ENCODE measurements at regions not wholly inside any gene's neighbourhood (a gene's known extent, or its start where the extent isn't known, plus 50 kb on each side); places are given as distances from the start of the nearest gene placed in this dataset.

- H3K9me3 ChIP-seq, result no peaks in the 10 kb centered on the region
- H3K4me1 ChIP-seq (ENCODE audit: control insufficient read depth in 1 of 2, insufficient read depth in 2 of 2, low read depth in 1 of 2, low read length in 1 of 2), result peaks cover 0 to 11% of the 10 kb centered on the region in 2 experiments; a peak in 2 of 4 replicates
- ChIA-PET POLR2A (no interaction called here), CTCF (no interaction called here)
- H3K27ac ChIP-seq (ENCODE audit: low read depth in 2 of 2, low read length in 1 of 2), result peak overlapping the region; percentile 40 to 70; a peak in 3 of 4 replicates
- no peaks in the 10 kb centered on the region for H3K9me2 ChIP-seq
- H3F3A ChIP-seq (replicated peaks; ENCODE audit: insufficient read depth), result peaks cover 10% of the 10 kb centered on the region
- peaks cover 19% of the 10 kb centered on the region for H3K79me2 ChIP-seq (ENCODE audit: insufficient read depth)
- H3K27me3 ChIP-seq (ENCODE audit: insufficient read depth), result no peaks in the 10 kb centered on the region
- peak overlapping the region; percentile 56; the same call in 1 of the 2 replicates for H3K4me2 ChIP-seq
- 24% methylated on average over 5 of the region's 5 CpGs for WGBS (ENCODE audit: low lambda C conversion rate)
- H3K4me3 ChIP-seq (ENCODE audit: low read depth in 2 of 2, low read length in 1 of 2), result peak overlapping the region in 1 of 2 experiments; percentile 59; a peak in 1 of 4 replicates
- no peaks in the 10 kb centered on the region for H4K20me1 ChIP-seq (ENCODE audit: insufficient read depth)
- no peaks in the 10 kb centered on the region for H3K36me3 ChIP-seq (replicated peaks in 1 of 2; ENCODE audit: control insufficient read depth in 1 of 2, insufficient read depth in 2 of 2, low read length in 1 of 2)
- peak overlapping the region; percentile 48; the same call in 1 of the 2 replicates for H2AFZ ChIP-seq (ENCODE audit: low read depth)
- DNase-seq, result no peak
- H3K9ac ChIP-seq, result peak overlapping the region; percentile 60
- TF ChIP-seq RCOR1 (IDR thresholded peaks at IDR 0.05; ENCODE audit: low read length), result no peak
- no peak for TF ChIP-seq ELF1 (IDR thresholded peaks at IDR 0.05)
- TF ChIP-seq FOSL2 (IDR thresholded peaks at IDR 0.05; ENCODE audit: borderline replicate concordance, low read depth), result peak; percentile 76; the same call in 1 of the 2 replicates
- no peak for TF ChIP-seq CHD2 (IDR thresholded peaks at IDR 0.05; ENCODE audit: low read length, partially characterized antibody)
- TF ChIP-seq MXI1 (IDR thresholded peaks at IDR 0.05; ENCODE audit: low read depth, low read length), result no peak
- TF ChIP-seq FOXJ3 (CRISPR knock-in tag; IDR thresholded peaks at IDR 0.05), result no peak
- TF ChIP-seq NRF1 (IDR thresholded peaks at IDR 0.05; ENCODE audit: low read depth, low read length), result no peak
- no peak for TF ChIP-seq EZH2phosphoT487 (IDR thresholded peaks at IDR 0.05; ENCODE audit: borderline replicate concordance, low read depth)
- peak; percentile 48; the same call in 1 of the 2 replicates for TF ChIP-seq YY1 (IDR thresholded peaks at IDR 0.05; ENCODE audit: low read depth)
- peak; percentile 91 for TF ChIP-seq NFIC (IDR thresholded peaks at IDR 0.05; ENCODE audit: borderline replicate concordance)
- TF ChIP-seq TCF12 (IDR thresholded peaks at IDR 0.05), result peak; percentile 64
- TF ChIP-seq, protein P1, sequence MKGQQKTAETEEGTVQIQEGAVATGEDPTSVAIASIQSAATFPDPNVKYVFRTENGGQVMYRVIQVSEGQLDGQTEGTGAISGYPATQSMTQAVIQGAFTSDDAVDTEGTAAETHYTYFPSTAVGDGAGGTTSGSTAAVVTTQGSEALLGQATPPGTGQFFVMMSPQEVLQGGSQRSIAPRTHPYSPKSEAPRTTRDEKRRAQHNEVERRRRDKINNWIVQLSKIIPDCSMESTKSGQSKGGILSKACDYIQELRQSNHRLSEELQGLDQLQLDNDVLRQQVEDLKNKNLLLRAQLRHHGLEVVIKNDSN (IDR thresholded peaks at IDR 0.05; ENCODE audit: borderline replicate concordance, low read depth), result no peak
- TF ChIP-seq RAD21 (IDR thresholded peaks at IDR 0.05; ENCODE audit: low read length), result no peak
- no peak for TF ChIP-seq ZBTB33 (IDR thresholded peaks at IDR 0.05; ENCODE audit: borderline replicate concordance, low read depth)
- TF ChIP-seq, protein P2, sequence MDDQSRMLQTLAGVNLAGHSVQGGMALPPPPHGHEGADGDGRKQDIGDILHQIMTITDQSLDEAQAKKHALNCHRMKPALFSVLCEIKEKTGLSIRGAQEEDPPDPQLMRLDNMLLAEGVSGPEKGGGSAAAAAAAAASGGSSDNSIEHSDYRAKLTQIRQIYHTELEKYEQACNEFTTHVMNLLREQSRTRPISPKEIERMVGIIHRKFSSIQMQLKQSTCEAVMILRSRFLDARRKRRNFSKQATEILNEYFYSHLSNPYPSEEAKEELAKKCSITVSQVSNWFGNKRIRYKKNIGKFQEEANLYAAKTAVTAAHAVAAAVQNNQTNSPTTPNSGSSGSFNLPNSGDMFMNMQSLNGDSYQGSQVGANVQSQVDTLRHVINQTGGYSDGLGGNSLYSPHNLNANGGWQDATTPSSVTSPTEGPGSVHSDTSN (IDR thresholded peaks at IDR 0.05), result peak; percentile 63
- no peak for TF ChIP-seq SIN3A (IDR thresholded peaks at IDR 0.05; ENCODE audit: borderline replicate concordance, low read depth, low read length)
- TF ChIP-seq EP300 (IDR thresholded peaks at IDR 0.05; ENCODE audit: borderline replicate concordance in 1 of 2, low read depth in 1 of 2, low read length in 1 of 2), result peak in 1 of 2 experiments; percentile 69; a peak in 1 of 4 replicates
- TF ChIP-seq, protein P3, sequence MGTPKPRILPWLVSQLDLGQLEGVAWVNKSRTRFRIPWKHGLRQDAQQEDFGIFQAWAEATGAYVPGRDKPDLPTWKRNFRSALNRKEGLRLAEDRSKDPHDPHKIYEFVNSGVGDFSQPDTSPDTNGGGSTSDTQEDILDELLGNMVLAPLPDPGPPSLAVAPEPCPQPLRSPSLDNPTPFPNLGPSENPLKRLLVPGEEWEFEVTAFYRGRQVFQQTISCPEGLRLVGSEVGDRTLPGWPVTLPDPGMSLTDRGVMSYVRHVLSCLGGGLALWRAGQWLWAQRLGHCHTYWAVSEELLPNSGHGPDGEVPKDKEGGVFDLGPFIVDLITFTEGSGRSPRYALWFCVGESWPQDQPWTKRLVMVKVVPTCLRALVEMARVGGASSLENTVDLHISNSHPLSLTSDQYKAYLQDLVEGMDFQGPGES (IDR thresholded peaks at IDR 0.05; ENCODE audit: low read depth, low read length), result no peak
- TF ChIP-seq REST (IDR thresholded peaks at IDR 0.05; ENCODE audit: low read depth, low read length), result 0 out of 2 replicates have a peak, but pooled peaks have one; percentile 15
- TF ChIP-seq RXRA (IDR thresholded peaks at IDR 0.05; ENCODE audit: borderline replicate concordance, low read depth), result 0 out of 2 replicates have a peak, but pooled peaks have one; percentile 43
- TF ChIP-seq MEF2A (IDR thresholded peaks at IDR 0.05; ENCODE audit: borderline replicate concordance, low read depth), result no peak
- no peak for TF ChIP-seq CTCF (IDR thresholded peaks at IDR 0.05)
These were observed 593.7 kb downstream of the METTL15 start for GRCh38 chr11:28701760-28702449.
